Tibial nerve (tissue), 4 donors: ENCODE measurements at regions not wholly inside any gene's neighbourhood (a gene's known extent, or its start where the extent isn't known, plus 50 kb on each side); places are given as distances from the start of the nearest gene placed in this dataset.
"Not testable (repeated sequence)": the region's sequence is repeated elsewhere in the genome, so short reads cannot be mapped to it uniquely, and the experiment has no call there.

Experiments used
- DNase-seq, 2 donors: peaks; one replicate each; pipeline ENCODE4 v3.0.0-alpha.2; 2019; ENCODE audit warnings: low spot score in 2 of 2
- H3K27ac ChIP-seq, 4 donors: fragments of 200-600 bp; sonication (generic) in 3 of 4; one replicate each; pipeline ENCODE4 v1.5.1; 2017 to 2019; ENCODE audit warnings: mild to moderate bottlenecking in 1 of 4
- H3K27me3 ChIP-seq, 2 donors: fragments of 200-600 bp; sonication (generic) in 1 of 2; one replicate each; pipeline versions ENCODE4 v1.5.1 to v1.6.0; 2017 to 2019
- H3K36me3 ChIP-seq, 3 donors: fragments of 200-600 bp; sonication (generic); one replicate each; pipeline ENCODE4 v1.5.1; 2018 to 2019
- H3K4me1 ChIP-seq, 4 donors: fragments of 200-600 bp; sonication (generic) in 3 of 4; one replicate each; pipeline ENCODE4 v1.5.1; 2017 to 2019
- H3K4me3 ChIP-seq, 4 donors: fragments of 200-600 bp; sonication (generic) in 3 of 4; one replicate each; pipeline ENCODE4 v1.5.1; 2017 to 2019; ENCODE audit warnings: mild to moderate bottlenecking in 1 of 4, moderate library complexity in 1 of 4
- H3K9me3 ChIP-seq, 4 donors: fragments of 200-600 bp; sonication (generic) in 3 of 4; one replicate each; pipeline ENCODE4 v1.5.1; 2017 to 2019
- EP300 ChIP-seq, 2 donors: sonication (generic); formaldehyde crosslinking; IDR thresholded peaks; one replicate each; pipeline ENCODE4 v1.6.1; 2017; ENCODE audit warnings: antibody characterized with exemption in 2 of 2, mild to moderate bottlenecking in 1 of 2
- POLR2A ChIP-seq, 2 donors: fragments of 450-650 bp; IDR thresholded peaks; one replicate each; pipeline ENCODE4 v1.6.1; 2017; ENCODE audit warnings: antibody characterized with exemption in 2 of 2, mild to moderate bottlenecking in 2 of 2, moderate library complexity in 2 of 2
- WGBS, 2 donors: methylation state at CpG; one replicate each; pipeline ENCODE4 v1.1.5; 2018; 5-methylcytosine and 5-hydroxymethylcytosine counted together
- TF ChIP-seq, protein P1 (sequence below), 5 experiments: fragments of 200-600 bp in 3 of 5; fragments of 450-650 bp in 2 of 5; sonication (generic) in 3 of 5; IDR thresholded peaks; one replicate each; pipeline ENCODE4 v1.5.1; 2016 to 2019; ENCODE audit warnings: antibody characterized with exemption in 5 of 5, mild to moderate bottlenecking in 3 of 5, moderate library complexity in 2 of 5

DNA sequence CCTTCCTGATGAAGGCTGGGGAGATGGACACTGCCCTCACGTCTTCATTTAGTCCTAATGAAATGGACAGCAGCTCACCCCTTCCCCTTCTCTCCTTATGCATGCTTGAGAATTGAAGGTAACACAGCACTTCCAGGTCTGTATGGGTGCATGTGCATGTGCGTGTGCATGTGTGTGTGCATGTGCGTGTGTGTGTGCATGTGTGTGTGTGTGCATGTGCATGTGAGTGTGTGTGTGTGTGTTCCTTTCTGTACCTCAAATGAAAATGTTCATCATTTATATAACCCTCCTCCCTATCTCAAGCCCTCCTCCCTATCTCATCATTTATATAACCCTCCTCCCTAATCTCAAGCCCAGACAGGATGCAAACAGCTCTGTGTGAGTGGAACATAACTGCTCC lies 444.8 kb downstream of the MAT2B start:
- no peak for DNase-seq
- Histone ChIP-seq H3K27me3 (no peaks in the 10 kb centered on the region), H3K4me1 (no peaks in the 10 kb centered on the region), H3K36me3 (no peaks in the 10 kb centered on the region), H3K9me3 (peaks cover 0 to 4% (median 0%) of the 10 kb centered on the region in 4 donors), H3K27ac (no peak overlapping the region), H3K4me3 (no peak overlapping the region)
- TF ChIP-seq POLR2A (IDR thresholded peaks at IDR 0.05), result no peak
- TF ChIP-seq, protein P1, sequence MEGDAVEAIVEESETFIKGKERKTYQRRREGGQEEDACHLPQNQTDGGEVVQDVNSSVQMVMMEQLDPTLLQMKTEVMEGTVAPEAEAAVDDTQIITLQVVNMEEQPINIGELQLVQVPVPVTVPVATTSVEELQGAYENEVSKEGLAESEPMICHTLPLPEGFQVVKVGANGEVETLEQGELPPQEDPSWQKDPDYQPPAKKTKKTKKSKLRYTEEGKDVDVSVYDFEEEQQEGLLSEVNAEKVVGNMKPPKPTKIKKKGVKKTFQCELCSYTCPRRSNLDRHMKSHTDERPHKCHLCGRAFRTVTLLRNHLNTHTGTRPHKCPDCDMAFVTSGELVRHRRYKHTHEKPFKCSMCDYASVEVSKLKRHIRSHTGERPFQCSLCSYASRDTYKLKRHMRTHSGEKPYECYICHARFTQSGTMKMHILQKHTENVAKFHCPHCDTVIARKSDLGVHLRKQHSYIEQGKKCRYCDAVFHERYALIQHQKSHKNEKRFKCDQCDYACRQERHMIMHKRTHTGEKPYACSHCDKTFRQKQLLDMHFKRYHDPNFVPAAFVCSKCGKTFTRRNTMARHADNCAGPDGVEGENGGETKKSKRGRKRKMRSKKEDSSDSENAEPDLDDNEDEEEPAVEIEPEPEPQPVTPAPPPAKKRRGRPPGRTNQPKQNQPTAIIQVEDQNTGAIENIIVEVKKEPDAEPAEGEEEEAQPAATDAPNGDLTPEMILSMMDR (IDR thresholded peaks at IDR 0.05), result no peak
- TF ChIP-seq EP300 (IDR thresholded peaks at IDR 0.05), result no peak
- 67 to 88% methylated on average over 3 of the region's 3 CpGs for whole genome bisulfite sequencing, 2 donors

DNA sequence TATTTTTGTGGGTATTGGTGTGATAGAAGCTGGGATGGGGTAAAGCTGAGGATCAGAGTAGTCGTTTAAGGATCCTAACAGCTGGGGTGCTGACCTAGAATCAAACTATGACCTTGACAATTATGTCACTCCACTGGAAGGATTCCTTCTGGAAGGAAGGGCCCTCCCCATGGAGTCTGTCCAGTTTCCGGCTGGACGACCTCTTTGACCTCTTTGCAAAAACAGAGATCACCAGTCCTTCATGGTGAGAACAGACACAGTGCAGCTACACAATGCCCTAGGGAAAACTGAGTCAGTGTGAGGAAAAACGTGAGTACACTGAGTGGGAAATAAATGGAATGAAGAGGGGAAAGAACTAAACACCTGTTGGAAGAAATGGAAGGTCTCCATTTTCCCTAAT lies 445.6 kb downstream of the MAT2B start:
- no peak for DNase-seq
- H3K4me3 ChIP-seq, result no peak overlapping the region
- no peak for TF ChIP-seq POLR2A (IDR thresholded peaks at IDR 0.05)
- TF ChIP-seq, protein P1 (IDR thresholded peaks at IDR 0.05), result no peak
- no peak for TF ChIP-seq EP300 (IDR thresholded peaks at IDR 0.05)
- WGBS, 2 donors, result 28 to 31% methylated on average over 4 of the region's 4 CpGs
- H3K27ac ChIP-seq, result no peak overlapping the region
- H3K27me3 ChIP-seq, result no peaks in the 10 kb centered on the region
- peaks cover 0 to 4% (median 0%) of the 10 kb centered on the region in 4 donors for H3K9me3 ChIP-seq
- no peaks in the 10 kb centered on the region for H3K4me1 ChIP-seq
- no peaks in the 10 kb centered on the region for H3K36me3 ChIP-seq

DNA sequence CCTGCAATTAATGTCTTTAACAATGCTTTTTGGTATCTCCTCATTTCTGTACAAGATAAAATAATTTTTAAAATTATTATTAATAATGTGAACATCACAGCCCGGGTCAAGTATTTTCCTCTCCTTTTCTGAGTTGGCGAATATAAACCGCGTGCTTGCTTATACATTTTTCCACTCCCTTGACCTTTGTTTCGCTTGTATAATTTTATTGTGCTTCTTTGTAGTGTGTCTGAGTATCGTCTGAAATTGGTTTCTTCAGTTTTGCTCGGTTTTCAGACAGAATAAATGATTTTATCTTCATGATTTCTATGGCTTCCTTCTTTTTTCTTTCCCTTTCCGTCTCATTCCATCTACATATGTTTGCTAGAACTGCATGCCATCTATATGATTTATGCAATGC lies 448.5 kb downstream of the MAT2B start:
- Histone ChIP-seq H3K9me3 (peaks cover 0 to 9% (median 0%) of the 10 kb centered on the region in 4 donors), H3K36me3 (no peaks in the 10 kb centered on the region), H3K27me3 (no peaks in the 10 kb centered on the region), H3K4me1 (no peaks in the 10 kb centered on the region), H3K27ac (no peak overlapping the region), H3K4me3 (no peak overlapping the region)
- no peak for TF ChIP-seq POLR2A (IDR thresholded peaks at IDR 0.05)
- no peak for TF ChIP-seq EP300 (IDR thresholded peaks at IDR 0.05)
- DNase-seq, result no peak
- 50 to 57% methylated on average over 8 of the region's 8 CpGs for WGBS, 2 donors

DNA sequence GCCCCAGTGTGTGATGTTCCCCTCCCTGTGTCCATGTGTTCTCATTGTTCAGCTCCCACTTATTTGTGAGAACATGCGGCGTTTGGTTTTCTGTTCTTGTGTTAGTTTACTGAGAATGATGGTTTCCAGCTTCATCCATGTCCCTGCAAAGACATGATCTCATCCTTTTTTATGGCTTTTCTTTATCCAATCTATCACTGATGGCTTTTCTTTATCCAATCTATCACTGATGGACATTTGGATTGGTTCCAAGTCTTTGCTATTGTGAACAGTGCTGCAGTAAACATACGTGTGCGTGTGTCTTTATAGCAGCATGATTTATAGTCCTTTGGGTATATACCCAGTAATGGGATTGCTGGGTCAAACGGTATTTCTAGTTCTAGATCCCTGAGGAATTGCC lies 455.8 kb downstream of the MAT2B start:
- WGBS, 2 donors, result 72 to 76% methylated on average over 5 of the region's 5 CpGs

DNA sequence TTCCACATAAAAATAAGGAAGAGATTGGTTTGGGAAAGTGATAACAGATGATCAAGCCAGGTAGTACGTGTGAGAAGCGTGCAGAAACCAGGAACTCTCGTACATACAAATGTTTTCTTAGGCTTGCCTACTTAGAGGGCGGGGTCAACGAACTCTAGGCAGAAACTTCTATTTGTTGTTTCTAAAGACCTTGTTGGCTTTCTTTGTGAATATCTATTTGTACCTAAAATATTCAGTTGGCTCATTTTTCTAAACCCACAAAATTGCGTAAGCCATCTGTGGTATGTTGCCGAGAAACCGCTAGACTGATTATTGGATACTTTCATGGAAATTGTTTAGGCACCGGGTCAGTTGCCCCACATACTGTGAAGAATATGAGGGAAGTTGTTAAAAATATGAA lies 458.5 kb downstream of the MAT2B start:
- no peaks in the 10 kb centered on the region for H3K9me3 ChIP-seq
- 80 to 84% methylated on average over 9 of the region's 9 CpGs for WGBS, 2 donors
- no peaks in the 10 kb centered on the region for H3K36me3 ChIP-seq
- TF ChIP-seq, protein P1 (IDR thresholded peaks at IDR 0.05), result no peak
- TF ChIP-seq EP300 (IDR thresholded peaks at IDR 0.05) (no peak), POLR2A (IDR thresholded peaks at IDR 0.05) (no peak)
- DNase-seq, result no peak
- H3K4me3 ChIP-seq, result no peak overlapping the region
- no peak overlapping the region for H3K27ac ChIP-seq
- no peaks in the 10 kb centered on the region for H3K4me1 ChIP-seq
- no peaks in the 10 kb centered on the region for H3K27me3 ChIP-seq

More for the DNA sequence above, 455.8 kb downstream of the MAT2B start:
- H3K4me3 ChIP-seq, H3K9me3 ChIP-seq, H3K4me1 ChIP-seq, H3K36me3 ChIP-seq, DNase-seq, H3K27me3 ChIP-seq, H3K27ac ChIP-seq: not testable (repeated sequence)

DNA sequence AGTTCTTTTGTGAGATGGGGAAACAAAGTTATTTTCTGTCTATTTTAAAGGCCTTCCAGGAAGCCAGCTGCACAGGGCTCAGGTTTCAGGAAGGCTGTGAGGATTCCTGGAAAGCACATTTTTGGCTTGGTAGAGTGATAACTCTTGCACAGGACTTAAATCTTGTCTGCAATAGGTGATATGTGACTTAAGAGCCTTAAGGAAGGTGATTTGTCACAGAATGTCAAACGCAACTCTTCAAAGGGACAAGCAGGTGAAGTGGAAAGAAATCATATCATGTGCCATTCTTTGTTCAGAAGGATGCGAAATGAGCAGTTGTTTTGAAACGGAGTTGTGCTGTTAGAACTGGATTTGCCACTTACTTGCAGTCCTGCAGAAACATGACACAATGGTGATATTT lies 459.3 kb downstream of the MAT2B start:
- TF ChIP-seq EP300 (IDR thresholded peaks at IDR 0.05) (no peak), POLR2A (IDR thresholded peaks at IDR 0.05) (no peak)
- TF ChIP-seq, protein P1 (IDR thresholded peaks at IDR 0.05), result no peak
- H3K9me3 ChIP-seq, result no peaks in the 10 kb centered on the region
- H3K4me3 ChIP-seq, result no peak overlapping the region
- no peaks in the 10 kb centered on the region for H3K27me3 ChIP-seq
- no peak overlapping the region for H3K27ac ChIP-seq
- no peaks in the 10 kb centered on the region for H3K4me1 ChIP-seq
- no peaks in the 10 kb centered on the region for H3K36me3 ChIP-seq
- 65 to 68% methylated on average over 3 of the region's 3 CpGs for WGBS, 2 donors
- DNase-seq, result no peak
